Astrocyte of the cerebellum (primary cell): ENCODE measurements at regions not wholly inside any gene's neighbourhood (a gene's known extent, or its start where the extent isn't known, plus 50 kb on each side); places are given as distances from the start of the nearest gene placed in this dataset.
A peak's percentile ranks its signal among the peaks of the same experiment; 100 is the strongest.

ENCODE experiments used
- DNase-seq: peaks from one replicate; pipeline ENCODE4 v3.0.0-alpha.2; 2011; ENCODE audit warnings: low read depth
- H3K4me3 ChIP-seq: 2 replicates; pipeline ENCODE4 v1.5.1; 2011; ENCODE audit warnings: mild to moderate bottlenecking, low read depth, low read length, moderate library complexity
- in situ Hi-C: cut with HindIII; loops from 2 replicates; pipeline ENCODE4 v1.10.0; 2017; ENCODE audit warnings: low sequenced_read_pairs
- TF ChIP-seq, protein P1 (sequence below): IDR thresholded peaks from 2 replicates; pipeline ENCODE4 v1.5.1; 2012; ENCODE audit warnings: low read length, low read depth, moderate library complexity, mild to moderate bottlenecking; ENCODE audit errors: missing control alignments

DNA sequence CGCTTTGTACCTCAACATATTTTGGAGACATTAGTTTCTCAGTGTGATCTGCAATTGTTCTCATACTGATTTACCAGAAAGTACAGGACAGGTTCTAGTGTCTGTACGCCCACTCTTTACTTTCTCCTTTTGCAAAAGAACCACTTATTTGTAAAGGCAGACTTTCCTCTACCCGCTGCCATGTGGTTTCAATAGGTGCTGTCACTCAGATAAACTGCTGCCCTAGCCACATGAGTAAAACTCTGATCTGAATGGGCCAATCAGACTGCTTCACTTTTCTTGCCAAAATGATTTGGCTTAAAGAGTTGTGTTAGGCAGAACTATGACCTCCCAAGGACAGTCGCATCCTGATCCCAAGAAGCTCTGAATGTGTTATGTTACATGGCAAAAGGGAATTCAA is 984.6 kb upstream of the NR2F2 start:
- in situ Hi-C loops, result no loop called here
- DNase-seq, result no peak
- H3K4me3 ChIP-seq, result no peak overlapping the region
- TF ChIP-seq, protein P1, sequence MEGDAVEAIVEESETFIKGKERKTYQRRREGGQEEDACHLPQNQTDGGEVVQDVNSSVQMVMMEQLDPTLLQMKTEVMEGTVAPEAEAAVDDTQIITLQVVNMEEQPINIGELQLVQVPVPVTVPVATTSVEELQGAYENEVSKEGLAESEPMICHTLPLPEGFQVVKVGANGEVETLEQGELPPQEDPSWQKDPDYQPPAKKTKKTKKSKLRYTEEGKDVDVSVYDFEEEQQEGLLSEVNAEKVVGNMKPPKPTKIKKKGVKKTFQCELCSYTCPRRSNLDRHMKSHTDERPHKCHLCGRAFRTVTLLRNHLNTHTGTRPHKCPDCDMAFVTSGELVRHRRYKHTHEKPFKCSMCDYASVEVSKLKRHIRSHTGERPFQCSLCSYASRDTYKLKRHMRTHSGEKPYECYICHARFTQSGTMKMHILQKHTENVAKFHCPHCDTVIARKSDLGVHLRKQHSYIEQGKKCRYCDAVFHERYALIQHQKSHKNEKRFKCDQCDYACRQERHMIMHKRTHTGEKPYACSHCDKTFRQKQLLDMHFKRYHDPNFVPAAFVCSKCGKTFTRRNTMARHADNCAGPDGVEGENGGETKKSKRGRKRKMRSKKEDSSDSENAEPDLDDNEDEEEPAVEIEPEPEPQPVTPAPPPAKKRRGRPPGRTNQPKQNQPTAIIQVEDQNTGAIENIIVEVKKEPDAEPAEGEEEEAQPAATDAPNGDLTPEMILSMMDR, result no peak

DNA sequence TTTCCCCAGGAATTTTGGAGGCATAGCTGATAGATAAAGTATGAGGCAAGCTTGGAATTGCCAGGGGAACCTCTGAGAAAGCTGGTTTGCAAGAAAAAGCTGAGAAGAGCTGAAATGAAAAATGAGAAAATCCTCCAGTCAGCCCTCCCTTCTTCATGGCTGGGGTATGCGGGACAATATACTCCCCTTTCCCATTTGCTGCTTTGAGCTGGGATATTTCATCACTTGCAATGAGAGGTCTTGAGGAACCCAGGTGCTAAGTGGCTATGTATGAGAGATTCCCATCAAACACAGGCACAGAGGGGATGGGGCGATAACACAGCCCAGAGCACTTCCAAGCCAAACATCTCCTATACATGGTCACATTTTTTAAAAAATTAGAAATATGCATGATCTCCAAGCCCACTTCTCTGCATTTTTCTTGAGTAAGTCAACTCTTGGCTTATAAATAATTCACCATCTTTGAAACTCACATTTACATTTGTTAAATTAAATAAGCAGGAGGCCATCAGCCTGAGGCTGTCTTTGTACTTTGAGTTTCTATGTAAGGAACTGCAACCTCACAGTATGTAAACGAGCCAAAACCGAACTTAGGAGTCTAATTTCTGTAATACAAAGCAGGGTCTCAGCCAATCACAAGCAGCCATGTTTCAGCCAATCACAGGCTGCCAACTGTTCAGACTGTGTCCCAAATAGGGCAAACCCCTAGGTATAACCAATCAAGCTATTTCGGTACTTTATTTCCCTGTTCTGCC is 983.6 kb upstream of the NR2F2 start:
- in situ Hi-C loops, result no loop called here
- TF ChIP-seq, protein P1, result no peak
- DNase-seq, result peak; percentile 16
- no peak overlapping the region for H3K4me3 ChIP-seq

DNA sequence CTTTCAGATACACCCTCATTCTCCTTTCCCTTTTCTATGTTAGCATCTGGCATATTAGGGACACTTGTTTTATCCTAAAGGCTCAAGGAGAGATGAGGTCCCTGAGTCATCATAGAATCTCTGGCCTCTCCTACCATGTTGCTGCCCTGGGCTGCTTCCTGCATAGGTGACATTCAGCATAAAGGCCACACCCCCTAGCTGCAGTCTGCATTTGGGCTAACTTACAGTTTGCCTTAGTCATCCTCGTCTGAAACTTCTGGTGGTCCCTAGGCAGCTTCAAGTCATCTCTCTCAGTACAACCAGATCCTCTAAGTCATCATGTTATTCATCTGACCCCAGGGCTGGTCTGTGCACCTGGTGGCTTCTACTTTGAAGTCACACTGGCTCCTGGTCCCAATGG is 982.7 kb upstream of the NR2F2 start:
- DNase-seq, result no peak
- TF ChIP-seq, protein P1, result no peak
- in situ Hi-C loops, result no loop called here
- no peak overlapping the region for H3K4me3 ChIP-seq

DNA sequence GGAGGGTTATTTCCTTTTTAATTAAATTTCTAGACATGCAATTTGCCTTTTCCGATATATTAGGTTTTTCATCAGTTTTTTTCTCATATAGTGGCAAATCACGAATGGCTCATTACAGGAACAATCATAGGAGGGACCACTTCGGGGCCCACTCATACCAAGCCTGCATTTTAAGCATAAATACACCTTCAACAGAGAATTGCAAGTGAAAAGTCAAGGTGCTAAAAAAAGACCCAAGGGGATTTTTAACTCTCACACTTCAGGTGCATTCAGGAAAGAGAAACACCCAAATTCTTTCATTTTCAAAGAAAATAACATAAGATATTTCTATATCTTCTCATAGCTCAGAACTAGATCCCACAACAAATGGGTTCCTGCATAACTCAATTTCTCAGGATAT is 979.6 kb upstream of the NR2F2 start:
- DNase-seq, result no peak
- no peak overlapping the region for H3K4me3 ChIP-seq
- in situ Hi-C loops, result no loop called here
- TF ChIP-seq, protein P1, result no peak

DNA sequence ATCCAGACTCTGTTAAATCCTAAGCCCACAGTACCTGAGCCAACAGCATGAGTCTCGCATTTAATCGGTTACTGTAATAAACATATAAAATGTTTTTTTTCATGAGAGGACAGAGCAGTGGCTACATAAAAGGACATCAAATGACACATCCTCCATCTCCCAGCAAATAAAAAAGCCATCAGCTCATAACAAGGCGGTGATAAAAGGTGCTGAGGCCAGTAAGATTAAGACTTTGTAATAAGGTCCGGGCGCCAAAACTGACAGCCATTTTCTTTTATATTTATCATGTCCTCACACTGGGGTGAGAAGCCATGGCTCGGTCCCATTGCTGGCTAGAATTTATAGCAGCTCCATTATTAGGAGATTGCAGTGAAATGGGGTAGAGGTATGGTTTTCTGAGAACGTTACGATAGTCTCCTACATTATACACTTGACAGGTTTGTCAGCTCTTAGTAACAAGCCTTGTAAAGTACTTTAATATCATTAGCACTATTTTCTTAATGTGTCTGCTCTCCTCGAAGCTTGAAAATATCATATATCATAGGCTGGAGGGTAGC is 977.8 kb upstream of the NR2F2 start:
- TF ChIP-seq, protein P1, result no peak
- H3K4me3 ChIP-seq, result no peak overlapping the region
- DNase-seq, result no peak
- in situ Hi-C loops, result no loop called here

DNA sequence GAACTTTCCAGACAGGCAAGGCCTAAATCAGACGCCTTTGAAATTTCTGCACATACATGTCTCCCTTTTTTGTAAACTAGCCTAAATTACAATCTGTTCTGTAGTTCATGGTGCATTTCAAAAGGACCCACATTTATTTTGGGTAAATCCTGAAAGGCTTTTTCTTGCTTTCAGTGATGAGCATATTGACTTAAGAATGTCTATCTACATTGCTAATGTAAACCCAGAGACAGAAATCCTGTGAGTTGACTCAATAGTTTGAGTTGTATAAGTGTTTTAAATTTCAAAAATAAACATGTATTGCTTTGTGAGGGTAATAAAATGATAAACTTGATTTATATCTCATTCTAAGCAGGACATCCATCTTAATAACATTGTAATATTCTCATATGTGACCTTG is 977.0 kb upstream of the NR2F2 start:
- DNase-seq, result no peak
- H3K4me3 ChIP-seq, result no peak overlapping the region
- TF ChIP-seq, protein P1, result no peak
- in situ Hi-C loops, result no loop called here
